SJCRH30 (cell line): ENCODE measurements at regions not wholly inside any gene's neighbourhood (a gene's known extent, or its start where the extent isn't known, plus 50 kb on each side); places are given as distances from the start of the nearest gene placed in this dataset.
A peak's percentile ranks its signal among the peaks of the same experiment; 100 is the strongest.

Experiments
- DNase-seq, 2 experiments: peaks; one replicate each; pipeline ENCODE4 v3.0.0-alpha.2; 2015 to 2020
- H3K27ac ChIP-seq: fragments of 250-450 bp; sonication (Bioruptor Pico); 2 replicates; pipeline ENCODE4 v1.5.1; 2020; ENCODE audit warnings: mild to moderate bottlenecking, moderate library complexity
- H3K27me3 ChIP-seq: fragments of 250-450 bp; sonication (Bioruptor Pico); 2 replicates; pipeline ENCODE4 v1.5.1; 2020; ENCODE audit warnings: mild to moderate bottlenecking, moderate library complexity
- H3K36me3 ChIP-seq: fragments of 250-450 bp; sonication (Bioruptor Pico); 2 replicates; pipeline ENCODE4 v1.5.1; 2020; ENCODE audit warnings: mild to moderate bottlenecking, moderate library complexity
- H3K4me1 ChIP-seq: fragments of 250-450 bp; sonication (Bioruptor Pico); 2 replicates; pipeline ENCODE4 v1.5.1; 2020; ENCODE audit warnings: mild to moderate bottlenecking, moderate library complexity
- H3K4me3 ChIP-seq: fragments of 250-450 bp; sonication (Bioruptor Pico); 2 replicates; pipeline ENCODE4 v1.5.1; 2020; ENCODE audit warnings: mild to moderate bottlenecking, moderate library complexity
- H3K9me3 ChIP-seq: fragments of 250-450 bp; sonication (Bioruptor Pico); replicated peaks from 2 replicates; pipeline ENCODE4 v1.5.1; 2020; ENCODE audit warnings: mild to moderate bottlenecking, moderate library complexity

GRCh38 chr13:67827992-67828391, 597.9 kb upstream of the PCDH9 start:
- Histone ChIP-seq H3K27me3 (no peaks in the 10 kb centered on the region), H3K27ac (peak overlapping the region; percentile 53), H3K4me1 (peaks cover 17% of the 10 kb centered on the region), H3K36me3 (no peaks in the 10 kb centered on the region), H3K4me3 (no peak overlapping the region), H3K9me3 (no peaks in the 10 kb centered on the region; the same call in none of the 2 replicates)
- DNase-seq: peak in 1 of 2 experiments; percentile 37

- no peaks in the 10 kb centered on the region; the same call in none of the 2 replicates for H3K9me3 ChIP-seq
- H3K27me3 ChIP-seq: no peaks in the 10 kb centered on the region
- peak; percentile 39 to 65 for DNase-seq
- peak overlapping the region; percentile 40 for H3K4me3 ChIP-seq
- H3K4me1 ChIP-seq: peaks cover 7% of the 10 kb centered on the region
- peak overlapping the region; percentile 64 for H3K27ac ChIP-seq
- H3K36me3 ChIP-seq: no peaks in the 10 kb centered on the region
Observed at GRCh38 chr13:67821606-67822005, 591.5 kb upstream of the PCDH9 start.

DNA sequence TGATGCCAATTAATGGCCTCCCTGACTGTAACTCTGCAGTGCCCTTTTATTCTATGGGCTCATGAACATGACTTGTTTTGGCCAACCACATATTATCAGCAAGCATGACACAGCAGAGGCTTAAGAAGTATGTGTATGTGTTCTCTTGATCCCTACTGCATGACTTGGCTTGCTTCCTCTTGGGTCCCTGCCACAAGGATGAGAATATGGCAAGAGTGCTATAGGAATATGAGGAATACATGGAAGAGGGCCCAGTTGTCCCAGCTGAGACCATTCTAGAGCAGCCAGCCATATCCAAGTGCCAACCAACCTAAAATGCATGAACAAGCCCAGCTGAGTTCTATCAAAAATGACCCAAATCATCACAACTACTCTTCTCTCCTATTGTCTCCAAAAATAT, 576.7 kb upstream of the PCDH9 start:
- no peaks in the 10 kb centered on the region for H3K9me3 ChIP-seq
- H3K4me1 ChIP-seq: peaks cover 12% of the 10 kb centered on the region; the same call in 1 of the 2 replicates
- DNase-seq: no peak
- no peak overlapping the region for H3K4me3 ChIP-seq
- H3K36me3 ChIP-seq: no peaks in the 10 kb centered on the region
- no peaks in the 10 kb centered on the region for H3K27me3 ChIP-seq
- H3K27ac ChIP-seq: no peak overlapping the region

GRCh38 chr13:67803118-67803517, 573.0 kb upstream of the PCDH9 start:
- H3K9me3 ChIP-seq: no peaks in the 10 kb centered on the region
- peak; percentile 43 to 58 for DNase-seq
- peaks cover 12% of the 10 kb centered on the region; the same call in 1 of the 2 replicates for H3K4me1 ChIP-seq

DNA sequence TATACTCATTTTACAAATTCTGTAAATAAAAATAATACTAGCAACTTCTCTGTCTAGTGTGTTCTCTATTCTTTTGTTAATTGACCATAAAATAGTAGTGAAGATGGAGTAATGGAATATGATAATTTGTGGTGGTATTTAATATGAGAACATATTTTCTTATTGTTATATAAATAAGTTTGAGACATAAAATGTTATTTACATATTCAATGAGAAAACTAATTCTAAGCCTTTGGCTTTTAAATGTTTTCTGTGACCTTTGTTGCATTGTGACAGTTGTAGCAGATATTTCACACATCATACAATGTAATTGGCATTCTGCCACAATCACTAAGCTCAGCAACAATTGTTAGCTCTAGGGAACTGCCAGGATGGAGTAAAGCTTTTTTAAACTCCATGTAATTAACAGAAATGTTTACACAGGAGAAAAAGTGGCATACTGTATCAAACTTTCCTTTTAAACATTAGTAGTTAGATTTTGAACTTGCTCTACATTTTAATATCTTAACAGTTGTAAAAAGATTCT, 562.1 kb upstream of the PCDH9 start:
- no peak overlapping the region for H3K4me3 ChIP-seq
- peaks cover 15% of the 10 kb centered on the region for H3K4me1 ChIP-seq
- H3K9me3 ChIP-seq: no peaks in the 10 kb centered on the region; the same call in 1 of the 2 replicates
- no peaks in the 10 kb centered on the region for H3K36me3 ChIP-seq
- peak overlapping the region; percentile 70 for H3K27ac ChIP-seq
- peak; percentile 33 to 84 for DNase-seq
- no peaks in the 10 kb centered on the region for H3K27me3 ChIP-seq

More at GRCh38 chr13:67803118-67803517, 573.0 kb upstream of the PCDH9 start:
- Histone ChIP-seq H3K4me3 (no peak overlapping the region; the same call in 1 of the 2 replicates), H3K27ac (peak overlapping the region; percentile 23; the same call in 1 of the 2 replicates), H3K36me3 (no peaks in the 10 kb centered on the region), H3K27me3 (no peaks in the 10 kb centered on the region)

DNA sequence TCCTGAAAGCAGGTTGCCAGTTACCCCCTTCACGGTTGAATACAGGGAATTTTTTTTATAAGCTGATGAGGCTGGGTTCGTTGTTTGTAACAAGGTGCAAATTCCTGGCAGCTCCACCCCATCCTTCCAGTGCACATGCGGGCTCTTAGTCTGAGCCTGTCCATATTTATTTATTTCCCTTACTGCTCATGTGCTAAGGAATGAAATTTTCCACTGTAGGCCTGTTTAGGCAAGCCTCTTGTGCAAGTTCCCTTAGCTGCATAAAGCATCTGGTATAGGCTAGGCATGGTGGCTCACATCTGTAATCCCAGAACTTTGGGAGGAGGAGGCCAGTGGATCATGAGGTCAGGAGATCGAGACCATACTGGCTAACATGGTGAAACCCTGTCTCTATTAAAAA, 560.9 kb upstream of the PCDH9 start:
- Histone ChIP-seq H3K9me3 (no peaks in the 10 kb centered on the region; the same call in 1 of the 2 replicates), H3K4me1 (peaks cover 15% of the 10 kb centered on the region), H3K4me3 (no peak overlapping the region), H3K36me3 (no peaks in the 10 kb centered on the region), H3K27me3 (no peaks in the 10 kb centered on the region), H3K27ac (no peak overlapping the region)
- no peak for DNase-seq

DNA sequence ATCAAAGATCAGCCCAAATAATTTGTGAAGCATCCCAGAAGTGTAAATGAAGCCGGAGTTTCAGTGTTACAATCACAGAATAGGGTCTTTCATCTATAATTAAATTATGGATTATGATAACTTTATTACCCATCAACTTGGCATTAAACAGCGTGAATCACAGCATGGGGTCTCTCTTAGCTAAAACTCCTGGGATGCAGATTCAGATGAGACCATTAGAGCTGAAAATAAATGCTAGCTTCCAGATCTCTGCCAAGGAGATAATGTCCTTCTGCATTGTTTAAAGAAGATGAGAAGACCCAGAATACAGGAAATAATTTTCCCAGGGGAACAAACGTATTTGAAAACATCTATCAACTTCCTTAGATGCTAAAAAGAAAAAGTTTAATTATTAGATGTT, 546.0 kb upstream of the PCDH9 start:
- no peak for DNase-seq
- H3K9me3 ChIP-seq: no peaks in the 10 kb centered on the region
- no peak overlapping the region for H3K4me3 ChIP-seq
- H3K4me1 ChIP-seq: no peaks in the 10 kb centered on the region
- no peaks in the 10 kb centered on the region for H3K36me3 ChIP-seq
- no peaks in the 10 kb centered on the region for H3K27me3 ChIP-seq
- H3K27ac ChIP-seq: no peak overlapping the region

DNA sequence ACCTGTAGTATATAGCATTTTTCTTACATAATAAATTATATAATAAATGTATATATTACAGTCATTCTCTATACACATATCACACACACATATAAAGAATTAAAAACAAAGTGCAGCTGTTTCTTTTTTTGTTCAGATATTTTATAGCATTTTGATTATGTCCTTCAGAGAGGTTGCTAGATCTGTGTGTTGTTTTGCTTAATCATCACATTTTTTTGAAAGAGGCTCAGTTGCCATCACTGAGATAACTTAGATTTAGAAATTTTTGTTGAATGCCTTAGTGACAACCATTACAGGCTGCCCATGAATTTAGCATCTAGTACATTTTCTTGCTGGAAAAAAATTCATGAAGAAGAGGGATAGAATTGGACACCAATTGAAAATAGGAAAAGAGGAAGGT, 545.2 kb upstream of the PCDH9 start:
- Histone ChIP-seq H3K4me1 (no peaks in the 10 kb centered on the region), H3K9me3 (no peaks in the 10 kb centered on the region), H3K27ac (no peak overlapping the region), H3K4me3 (no peak overlapping the region), H3K36me3 (no peaks in the 10 kb centered on the region), H3K27me3 (no peaks in the 10 kb centered on the region)
- DNase-seq: no peak

GRCh38 chr13:67772807-67773453, 542.8 kb upstream of the PCDH9 start:
- Histone ChIP-seq H3K27me3 (no peaks in the 10 kb centered on the region), H3K36me3 (no peaks in the 10 kb centered on the region), H3K9me3 (no peaks in the 10 kb centered on the region), H3K4me3 (no peak overlapping the region), H3K27ac (no peak overlapping the region), H3K4me1 (no peaks in the 10 kb centered on the region)
- no peak for DNase-seq

DNA sequence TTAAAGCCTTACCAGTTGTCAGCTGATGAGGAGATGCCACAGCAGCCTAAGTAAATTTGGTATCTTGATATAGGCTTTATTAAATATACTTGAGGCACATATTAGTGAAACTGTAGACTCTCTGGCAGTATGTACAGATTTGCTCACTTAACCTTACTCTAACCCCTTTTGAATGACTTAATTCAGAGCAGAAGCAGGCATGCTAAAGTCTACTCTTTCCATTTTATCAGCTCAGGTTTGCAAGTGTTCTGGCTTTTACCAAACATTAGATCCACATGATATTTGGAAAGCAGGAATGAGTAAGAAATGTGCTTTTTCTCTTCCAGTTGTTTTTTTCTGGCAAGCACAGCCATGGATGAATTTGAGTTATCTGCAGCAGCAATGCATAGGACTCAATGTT, 541.0 kb upstream of the PCDH9 start:
- no peak for DNase-seq
- H3K4me3 ChIP-seq: no peak overlapping the region
- H3K9me3 ChIP-seq: no peaks in the 10 kb centered on the region
- no peaks in the 10 kb centered on the region; the same call in 1 of the 2 replicates for H3K36me3 ChIP-seq
- H3K4me1 ChIP-seq: no peaks in the 10 kb centered on the region
- H3K27me3 ChIP-seq: no peaks in the 10 kb centered on the region
- no peak overlapping the region for H3K27ac ChIP-seq

DNA sequence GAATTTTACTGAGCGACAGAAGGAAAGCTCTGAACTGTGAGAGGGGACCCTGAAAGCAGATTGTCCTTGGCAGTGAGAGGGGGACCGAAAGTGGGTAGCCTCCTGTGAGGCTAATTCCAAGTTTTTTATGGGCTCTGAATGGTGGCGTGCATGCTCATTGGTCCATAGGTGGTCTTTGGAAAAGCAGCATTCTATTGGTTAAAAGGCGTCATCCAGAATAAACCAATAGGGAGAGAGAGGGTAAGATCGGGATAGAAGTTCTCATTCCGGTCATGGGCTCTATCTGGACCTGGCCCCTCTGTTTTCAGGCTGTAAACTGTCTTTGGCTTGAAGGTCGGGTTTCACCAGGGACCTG, 539.8 kb upstream of the PCDH9 start:
- no peak for DNase-seq
- no peaks in the 10 kb centered on the region for H3K27me3 ChIP-seq
- H3K4me1 ChIP-seq: no peaks in the 10 kb centered on the region
- no peaks in the 10 kb centered on the region for H3K9me3 ChIP-seq
- no peak overlapping the region for H3K4me3 ChIP-seq
- no peak overlapping the region for H3K27ac ChIP-seq
- no peaks in the 10 kb centered on the region; the same call in 1 of the 2 replicates for H3K36me3 ChIP-seq

GRCh38 chr13:67769063-67769986, 539.2 kb upstream of the PCDH9 start:
- DNase-seq: no peak
- Histone ChIP-seq H3K9me3 (no peaks in the 10 kb centered on the region), H3K27ac (no peak overlapping the region), H3K27me3 (no peaks in the 10 kb centered on the region), H3K4me3 (no peak overlapping the region), H3K4me1 (no peaks in the 10 kb centered on the region), H3K36me3 (no peaks in the 10 kb centered on the region; the same call in 1 of the 2 replicates)

DNA sequence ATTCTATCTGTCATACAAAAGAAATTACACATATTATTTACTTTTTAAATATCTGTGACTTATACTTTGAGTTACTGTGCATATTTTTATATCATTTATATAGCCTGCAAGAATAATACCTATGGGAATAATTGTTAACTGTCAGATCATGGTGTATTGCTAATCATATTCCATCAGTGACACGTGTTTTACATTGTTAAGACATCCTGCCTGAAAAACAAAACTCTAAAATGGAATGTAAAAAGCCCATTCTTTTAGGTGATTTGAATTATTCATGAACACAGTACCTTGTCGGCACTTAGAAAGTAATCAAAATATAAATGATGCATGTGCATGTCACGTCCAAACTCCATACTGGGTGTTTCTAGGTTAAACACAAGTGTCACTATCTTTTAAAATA, 533.8 kb upstream of the PCDH9 start:
- H3K4me3 ChIP-seq: no peak overlapping the region
- H3K36me3 ChIP-seq: no peaks in the 10 kb centered on the region; the same call in 1 of the 2 replicates
- no peaks in the 10 kb centered on the region for H3K27me3 ChIP-seq
- no peak for DNase-seq
- no peaks in the 10 kb centered on the region for H3K9me3 ChIP-seq
- no peak overlapping the region for H3K27ac ChIP-seq
- no peaks in the 10 kb centered on the region for H3K4me1 ChIP-seq

GRCh38 chr13:67763384-67763783, 533.2 kb upstream of the PCDH9 start:
- no peaks in the 10 kb centered on the region for H3K27me3 ChIP-seq
- no peak for DNase-seq
- H3K9me3 ChIP-seq: no peaks in the 10 kb centered on the region
- no peaks in the 10 kb centered on the region; the same call in 1 of the 2 replicates for H3K36me3 ChIP-seq
- no peaks in the 10 kb centered on the region for H3K4me1 ChIP-seq
- no peak overlapping the region for H3K27ac ChIP-seq
- no peak overlapping the region for H3K4me3 ChIP-seq

- H3K4me3 ChIP-seq: no peak overlapping the region
- H3K36me3 ChIP-seq: no peaks in the 10 kb centered on the region
- no peaks in the 10 kb centered on the region for H3K4me1 ChIP-seq
- no peak for DNase-seq
- H3K27ac ChIP-seq: no peak overlapping the region
- H3K9me3 ChIP-seq: no peaks in the 10 kb centered on the region
- no peaks in the 10 kb centered on the region for H3K27me3 ChIP-seq
Observed at GRCh38 chr13:67758975-67759374, 528.8 kb upstream of the PCDH9 start.
